Muscle layer of colon (tissue), 2 donors: ENCODE measurements at regions not wholly inside any gene's neighbourhood (a gene's known extent, or its start where the extent isn't known, plus 50 kb on each side); places are given as distances from the start of the nearest gene placed in this dataset.

Experiments
- H3K27ac ChIP-seq: one replicate; pipeline ENCODE4 v1.7.0; 2013; ENCODE audit warnings: low read depth, mild to moderate bottlenecking, low read length, moderate library complexity
- H3K27me3 ChIP-seq, 2 donors: one replicate each; pipeline ENCODE4 v1.7.0; 2013; ENCODE audit warnings: low read length in 2 of 2, mild to moderate bottlenecking in 2 of 2; ENCODE audit not compliant: insufficient read depth in 2 of 2, control insufficient read depth in 1 of 2
- H3K36me3 ChIP-seq: one replicate; pipeline ENCODE4 v1.7.0; 2013; ENCODE audit warnings: mild to moderate bottlenecking, low read length; ENCODE audit not compliant: insufficient read depth
- H3K4me1 ChIP-seq: one replicate; pipeline ENCODE4 v1.7.0; 2013; ENCODE audit warnings: mild to moderate bottlenecking, low read length; ENCODE audit not compliant: insufficient read depth
- H3K4me3 ChIP-seq, 2 donors: one replicate each; pipeline ENCODE4 v1.7.0; 2013; ENCODE audit warnings: low read length in 2 of 2, low read depth in 1 of 2, mild to moderate bottlenecking in 1 of 2, moderate library complexity in 1 of 2
- H3K9ac ChIP-seq: one replicate; pipeline ENCODE4 v1.7.0; 2013; ENCODE audit warnings: low read length
- H3K9me3 ChIP-seq: one replicate; pipeline ENCODE4 v1.7.0; 2013; ENCODE audit warnings: mild to moderate bottlenecking, low read length
- donor health status: abdominal sarcoma.
- donor health status: Adenocarcinoma of cecum.

DNA sequence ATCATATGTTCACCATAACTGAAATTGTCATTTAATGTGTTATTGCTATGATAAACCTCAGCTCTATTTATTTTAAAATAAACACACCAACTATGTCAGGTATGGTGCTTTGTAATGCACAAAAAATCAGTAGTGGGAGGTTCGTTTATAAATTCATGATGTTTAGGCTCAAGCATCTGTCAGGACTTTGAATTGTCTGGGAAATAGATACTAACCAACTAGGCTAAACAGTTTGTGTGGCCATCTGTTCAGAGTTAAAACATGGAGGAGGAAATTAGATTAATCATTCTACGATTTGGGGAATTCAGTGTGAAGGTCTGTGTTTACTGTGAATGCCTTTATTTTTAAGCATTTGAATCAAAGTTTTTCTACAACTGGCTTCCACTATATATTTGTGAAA lies 212.6 kb upstream of the FZD8 start:
- peaks cover 11% of the 10 kb centered on the region for H3K4me1 ChIP-seq
- H3K9ac ChIP-seq: no peak overlapping the region
- H3K27me3 ChIP-seq: no peaks in the 10 kb centered on the region
- no peaks in the 10 kb centered on the region for H3K9me3 ChIP-seq
- H3K27ac ChIP-seq: no peak overlapping the region
- H3K4me3 ChIP-seq: no peak overlapping the region
- no peaks in the 10 kb centered on the region for H3K36me3 ChIP-seq

DNA sequence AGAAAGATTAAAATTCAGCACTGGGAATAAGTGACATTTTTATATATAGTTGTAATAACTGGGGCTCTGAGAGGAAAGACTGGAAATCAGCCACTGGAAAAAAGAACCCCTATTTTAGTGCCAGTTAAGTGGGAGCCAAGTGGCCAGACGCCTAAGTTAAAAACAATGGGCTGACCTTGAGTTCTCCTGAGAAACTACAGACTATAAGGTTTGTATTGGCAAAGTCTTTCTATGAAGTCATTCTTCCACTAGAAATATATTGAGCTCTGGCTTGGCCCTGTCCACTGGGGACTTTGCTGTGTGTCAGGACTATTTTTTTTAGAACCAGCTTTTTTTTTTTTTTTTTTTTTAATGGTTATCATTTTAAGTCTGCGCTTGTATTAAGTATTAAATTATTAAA lies 210.6 kb upstream of the FZD8 start:
- H3K4me3 ChIP-seq: no peak overlapping the region
- H3K27me3 ChIP-seq: no peaks in the 10 kb centered on the region
- no peak overlapping the region for H3K9ac ChIP-seq
- H3K27ac ChIP-seq: no peak overlapping the region
- peaks cover 24% of the 10 kb centered on the region for H3K4me1 ChIP-seq
- H3K36me3 ChIP-seq: no peaks in the 10 kb centered on the region
- H3K9me3 ChIP-seq: no peaks in the 10 kb centered on the region

DNA sequence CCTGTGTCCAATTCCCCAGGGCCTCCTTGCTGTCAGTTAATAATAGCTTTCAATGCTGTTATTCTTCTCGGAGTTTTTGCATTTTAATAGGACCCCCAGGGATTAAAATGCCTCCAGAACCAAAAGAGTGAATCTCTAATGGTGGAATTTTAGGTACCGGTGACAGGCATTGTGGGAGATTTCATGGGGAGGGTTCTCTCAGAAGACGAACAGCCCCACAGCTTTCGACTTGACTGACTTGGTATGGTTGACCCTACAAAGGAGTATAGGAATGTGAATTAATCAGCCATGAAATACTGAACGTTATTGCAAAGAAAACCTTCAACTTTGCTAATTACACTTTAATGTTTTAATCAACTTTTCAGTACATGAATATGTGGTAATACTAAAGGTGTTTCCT lies 206.3 kb upstream of the FZD8 start:
- Histone ChIP-seq H3K4me3 (no peak overlapping the region), H3K27me3 (no peaks in the 10 kb centered on the region)

DNA sequence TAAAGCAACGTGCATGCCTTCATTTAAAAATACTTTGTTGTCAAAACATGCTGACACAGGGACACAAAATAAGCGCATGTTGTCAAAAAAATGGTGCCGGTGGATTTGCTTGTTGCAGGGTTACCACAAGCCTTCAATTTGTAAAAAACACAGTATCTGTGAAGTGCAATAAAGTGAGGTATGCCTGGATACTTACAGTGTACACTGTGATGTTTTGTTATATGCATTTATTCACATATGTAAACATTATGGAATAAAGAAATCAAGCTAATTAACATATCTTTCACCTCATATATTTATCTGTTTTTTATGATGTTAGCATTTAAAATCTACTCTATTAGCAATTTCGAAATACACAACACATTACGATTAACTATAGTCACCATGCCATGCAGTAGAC lies 202.6 kb upstream of the FZD8 start:
- H3K4me3 ChIP-seq: no peak overlapping the region
- H3K9ac ChIP-seq: no peak overlapping the region
- H3K9me3 ChIP-seq: peaks cover 5% of the 10 kb centered on the region
- no peak overlapping the region for H3K27ac ChIP-seq
- H3K27me3 ChIP-seq: no peaks in the 10 kb centered on the region
- H3K36me3 ChIP-seq: no peaks in the 10 kb centered on the region
- peaks cover 13% of the 10 kb centered on the region for H3K4me1 ChIP-seq

More for the DNA sequence above, 206.3 kb upstream of the FZD8 start:
- peaks cover 24% of the 10 kb centered on the region for H3K4me1 ChIP-seq
- no peak overlapping the region for H3K9ac ChIP-seq
- no peaks in the 10 kb centered on the region for H3K36me3 ChIP-seq
- no peaks in the 10 kb centered on the region for H3K9me3 ChIP-seq
- no peak overlapping the region for H3K27ac ChIP-seq

DNA sequence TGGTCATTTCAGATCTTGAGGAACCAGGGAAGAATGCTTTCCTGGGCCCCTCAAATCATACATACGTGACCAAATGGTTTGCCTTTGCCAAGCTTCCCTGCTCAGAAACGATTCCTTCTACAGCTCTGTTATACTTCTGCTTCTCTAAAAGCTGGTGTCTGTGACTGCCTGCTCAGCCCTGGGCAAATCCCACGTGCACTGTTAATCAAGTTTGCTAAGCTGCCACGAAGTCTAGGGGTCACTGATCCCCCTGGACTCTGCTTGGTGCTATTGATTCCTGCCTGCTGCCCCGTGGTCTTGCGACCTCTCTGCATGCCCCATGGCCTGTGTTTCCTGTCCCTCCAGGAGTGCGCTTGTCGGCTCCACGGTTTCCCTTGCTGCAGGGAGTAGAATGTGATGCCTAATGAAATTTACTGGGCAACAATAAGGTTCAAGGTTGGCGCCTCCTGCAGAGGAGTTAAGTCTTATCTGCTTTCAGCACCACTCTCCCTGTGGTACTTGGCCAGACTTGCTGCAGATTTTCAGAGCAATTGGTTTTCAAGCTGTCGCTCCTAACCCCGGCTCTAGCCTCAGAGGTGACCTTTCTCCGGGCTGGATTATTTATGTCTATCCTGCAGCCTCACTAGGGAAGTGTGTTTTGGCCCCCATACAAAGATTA lies 201.6 kb upstream of the FZD8 start:
- H3K9me3 ChIP-seq: peaks cover 5% of the 10 kb centered on the region
- H3K4me3 ChIP-seq: no peak overlapping the region
- no peaks in the 10 kb centered on the region for H3K27me3 ChIP-seq
- no peaks in the 10 kb centered on the region for H3K36me3 ChIP-seq
- H3K9ac ChIP-seq: no peak overlapping the region
- peaks cover 5% of the 10 kb centered on the region for H3K4me1 ChIP-seq
- H3K27ac ChIP-seq: no peak overlapping the region

DNA sequence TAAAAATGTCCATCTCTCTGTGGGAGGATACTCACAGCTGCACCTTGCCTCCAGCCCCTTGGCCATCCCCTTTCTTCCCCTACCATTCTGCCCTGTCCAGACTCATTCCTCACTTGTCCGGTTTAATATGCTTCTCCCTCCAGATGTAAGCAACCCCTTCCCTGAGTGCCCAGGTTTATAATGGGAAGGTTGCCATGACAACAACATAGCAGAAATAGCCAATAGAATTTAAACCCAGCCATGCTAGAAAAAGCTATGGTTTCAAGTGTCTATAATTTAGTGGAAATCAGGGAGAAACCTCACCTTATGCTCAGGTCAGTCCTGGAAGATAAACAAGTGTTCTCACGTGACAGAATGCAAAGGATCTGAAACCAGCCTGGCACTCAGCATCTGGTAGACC lies 196.0 kb upstream of the FZD8 start:
- Histone ChIP-seq H3K4me3 (no peak overlapping the region), H3K27ac (no peak overlapping the region), H3K27me3 (no peaks in the 10 kb centered on the region), H3K9me3 (peaks cover 5% of the 10 kb centered on the region), H3K9ac (no peak overlapping the region), H3K4me1 (no peaks in the 10 kb centered on the region), H3K36me3 (no peaks in the 10 kb centered on the region)

DNA sequence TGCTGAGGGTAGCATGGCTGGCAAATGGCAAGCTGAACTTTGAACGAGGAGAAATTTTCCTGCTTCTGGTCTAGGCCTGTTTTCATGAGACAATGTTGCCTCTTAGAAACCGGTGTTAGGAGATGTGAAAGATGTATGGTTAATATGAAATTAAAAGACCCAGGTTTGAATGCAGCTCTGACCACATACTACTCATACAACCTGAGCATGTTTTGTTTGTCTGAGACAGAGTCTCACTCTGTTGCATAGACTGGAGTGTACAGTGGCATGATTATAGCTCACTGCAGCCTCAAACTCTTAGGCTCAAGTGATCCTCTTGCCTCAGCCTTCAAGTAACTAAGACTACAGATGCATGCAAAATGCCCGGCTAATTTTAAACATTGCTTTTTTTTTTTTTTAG lies 193.4 kb upstream of the FZD8 start:
- no peaks in the 10 kb centered on the region for H3K4me1 ChIP-seq
- H3K4me3 ChIP-seq: no peak overlapping the region
- no peak overlapping the region for H3K27ac ChIP-seq
- no peak overlapping the region for H3K9ac ChIP-seq
- no peaks in the 10 kb centered on the region for H3K27me3 ChIP-seq
- H3K9me3 ChIP-seq: peaks cover 4% of the 10 kb centered on the region
- no peaks in the 10 kb centered on the region for H3K36me3 ChIP-seq

DNA sequence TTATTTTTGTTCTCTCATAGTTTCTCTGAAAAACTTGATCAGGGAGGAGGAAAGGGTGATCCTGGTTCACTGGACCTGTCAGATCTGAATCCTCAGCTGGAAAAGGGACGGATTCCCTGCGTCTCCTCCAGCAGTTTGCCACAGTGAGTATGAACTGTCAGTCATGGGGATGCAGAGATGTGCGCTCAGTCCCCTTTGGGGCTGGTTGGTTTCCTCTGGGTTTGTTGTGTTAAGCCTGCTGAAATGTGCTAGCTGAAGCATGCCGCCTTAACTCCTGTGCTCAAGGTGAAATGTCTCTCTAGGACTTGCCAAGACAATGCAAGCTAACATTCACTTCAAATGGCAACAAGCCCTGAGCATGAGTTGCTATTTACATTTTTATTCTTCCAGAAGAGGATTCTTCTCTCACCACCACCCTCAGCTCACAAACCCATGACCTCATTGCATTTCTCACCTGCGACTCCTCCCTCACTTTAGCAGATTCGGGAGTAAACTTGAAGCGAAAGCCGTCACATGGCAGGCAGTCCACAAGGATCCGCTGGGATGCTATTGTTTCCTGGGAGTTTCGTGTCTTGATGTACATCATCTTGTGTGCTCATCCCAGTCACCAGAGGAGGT lies 192.9 kb upstream of the FZD8 start:
- no peaks in the 10 kb centered on the region for H3K27me3 ChIP-seq

DNA sequence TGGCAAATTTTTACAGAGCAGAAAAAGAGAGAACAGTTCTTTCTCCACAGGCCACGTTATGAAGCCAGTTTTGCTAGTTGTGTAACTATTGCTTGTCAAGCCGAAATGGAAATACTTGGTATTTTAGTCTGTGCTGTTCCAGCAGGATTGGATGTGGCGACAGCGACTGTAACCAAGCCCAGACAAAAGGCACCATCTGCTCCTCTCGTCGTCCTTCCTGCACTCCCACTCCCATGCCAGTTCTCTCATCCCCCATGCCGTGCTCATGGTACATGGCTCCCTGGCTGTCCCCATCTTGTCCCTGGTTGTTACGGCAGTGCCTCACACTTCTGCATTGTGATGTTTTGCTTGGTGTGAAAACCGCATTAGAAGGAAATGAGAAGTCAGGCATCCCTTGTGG lies 185.7 kb upstream of the FZD8 start:
- H3K9me3 ChIP-seq: no peaks in the 10 kb centered on the region
- no peak overlapping the region for H3K27ac ChIP-seq
- H3K9ac ChIP-seq: no peak overlapping the region
- peaks cover under 1% of the 10 kb centered on the region for H3K4me1 ChIP-seq
- H3K36me3 ChIP-seq: no peaks in the 10 kb centered on the region
- H3K4me3 ChIP-seq: no peak overlapping the region
- H3K27me3 ChIP-seq: no peaks in the 10 kb centered on the region

More for the DNA sequence above, 192.9 kb upstream of the FZD8 start:
- no peaks in the 10 kb centered on the region for H3K36me3 ChIP-seq
- no peak overlapping the region for H3K4me3 ChIP-seq
- no peaks in the 10 kb centered on the region for H3K9me3 ChIP-seq
- H3K9ac ChIP-seq: no peak overlapping the region
- no peak overlapping the region for H3K27ac ChIP-seq
- no peaks in the 10 kb centered on the region for H3K4me1 ChIP-seq

DNA sequence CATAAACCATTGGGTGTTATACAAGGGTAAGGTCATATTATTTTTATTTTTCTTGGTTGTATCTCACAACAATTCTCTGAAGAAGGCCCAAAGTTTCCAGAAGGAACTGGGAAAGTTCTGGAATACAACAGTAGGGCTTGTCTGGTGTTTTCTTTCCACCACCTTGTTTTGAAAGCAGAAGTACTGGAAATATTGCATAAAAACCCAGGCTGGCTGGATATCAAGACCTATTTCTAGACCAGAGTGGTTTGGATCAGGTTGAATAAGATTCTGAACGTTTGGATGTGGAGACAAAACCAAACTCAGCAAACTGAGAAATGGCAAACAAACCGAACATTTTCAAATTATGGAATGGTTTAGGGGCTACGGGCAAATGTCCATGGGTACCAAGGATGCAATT lies 182.6 kb upstream of the FZD8 start:
- Histone ChIP-seq H3K4me1 (peaks cover 31% of the 10 kb centered on the region), H3K9ac (no peak overlapping the region), H3K27me3 (no peaks in the 10 kb centered on the region), H3K9me3 (no peaks in the 10 kb centered on the region), H3K27ac (no peak overlapping the region), H3K4me3 (no peak overlapping the region), H3K36me3 (no peaks in the 10 kb centered on the region)

DNA sequence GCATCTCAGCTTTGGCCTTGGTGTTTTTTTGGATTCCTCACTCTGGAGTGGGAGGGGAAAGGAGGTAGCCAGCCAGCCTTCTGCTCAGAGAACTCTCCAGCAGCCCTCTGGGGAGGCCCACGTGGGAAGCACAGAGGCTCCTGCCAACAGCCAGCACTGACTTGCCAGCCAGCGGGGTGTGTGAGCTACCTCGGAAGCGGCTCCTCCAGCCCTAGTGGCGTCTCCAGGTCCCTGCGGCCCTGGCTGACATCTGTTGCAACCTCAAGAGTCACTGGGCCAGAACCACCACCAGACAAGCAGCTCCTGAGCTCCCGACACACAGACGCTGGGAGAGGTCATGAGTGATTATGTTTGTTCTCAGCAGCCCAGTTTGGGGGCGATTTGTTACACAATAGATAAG lies 180.2 kb upstream of the FZD8 start:
- Histone ChIP-seq H3K9me3 (no peaks in the 10 kb centered on the region), H3K36me3 (no peaks in the 10 kb centered on the region), H3K27ac (no peak overlapping the region), H3K4me1 (peaks cover 36% of the 10 kb centered on the region), H3K27me3 (no peaks in the 10 kb centered on the region), H3K4me3 (no peak overlapping the region), H3K9ac (no peak overlapping the region)

DNA sequence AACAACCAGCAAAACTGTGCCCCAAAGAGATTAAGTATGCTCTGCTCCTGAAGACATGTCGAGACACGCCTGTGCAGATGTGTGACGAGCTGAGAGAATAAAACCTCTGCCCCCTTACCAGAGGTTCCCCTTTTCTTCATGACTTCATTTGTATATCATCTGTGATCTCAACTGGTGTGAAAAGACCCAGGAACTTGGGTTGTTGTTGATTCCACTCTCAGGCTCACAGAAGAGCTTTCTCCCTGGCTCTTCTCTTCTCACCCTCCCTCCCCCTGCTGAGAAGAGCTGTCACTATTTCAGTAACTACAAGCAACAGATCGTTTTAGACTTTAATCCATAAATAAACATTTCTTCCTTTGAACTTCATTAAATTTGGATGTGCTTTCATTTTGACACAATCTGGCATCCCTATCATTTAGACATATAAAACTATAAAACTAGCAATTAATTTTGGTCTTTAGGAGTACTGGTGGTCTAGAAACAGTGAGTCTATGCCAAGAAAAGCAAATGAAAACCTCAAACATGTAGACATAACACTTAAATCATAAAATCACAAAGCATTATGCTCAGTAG lies 179.3 kb upstream of the FZD8 start:
- Histone ChIP-seq H3K9me3 (no peaks in the 10 kb centered on the region), H3K4me1 (peaks cover 36% of the 10 kb centered on the region), H3K4me3 (no peak overlapping the region), H3K9ac (no peak overlapping the region), H3K27ac (no peak overlapping the region), H3K27me3 (no peaks in the 10 kb centered on the region), H3K36me3 (no peaks in the 10 kb centered on the region)
